ENCODE measurements at regions not wholly inside any gene's neighbourhood (a gene's known extent, or its start where the extent isn't known, plus 50 kb on each side); places are given as distances from the start of the nearest gene placed in this dataset.
A peak's percentile ranks its signal among the peaks of the same experiment; 100 is the strongest.

- Mint-ChIP-seq H3K9me3 (no peaks in the 10 kb centered on the region), H3K4me3 (no peak overlapping the region), H3K27me3 (ENCODE audit: insufficient read depth) (peaks cover 10% of the 10 kb centered on the region), H3K36me3 (ENCODE audit: low read depth) (no peaks in the 10 kb centered on the region), H3K4me1 (ENCODE audit: low read depth) (no peaks in the 10 kb centered on the region), H3K27ac (no peak overlapping the region)
- intact Hi-C loops (cut with micrococcal nuclease) = no loop called here
- no peak for DNase-seq (ENCODE audit: low spot score)
Observed at GRCh38 chr3:102672305-102672704, 237.5 kb downstream of the ZPLD1 start.

- intact Hi-C loops (cut with micrococcal nuclease) = loop anchor here (1.0 kb wide), 1 partner anchor 444 kb away; no protein-coding TSS in a partner anchor
- no peaks in the 10 kb centered on the region for H3K9me3 Mint-ChIP-seq
- H3K4me1 Mint-ChIP-seq (ENCODE audit: low read depth) = no peaks in the 10 kb centered on the region
- no peak overlapping the region for H3K4me3 Mint-ChIP-seq
- no peak overlapping the region for H3K27ac Mint-ChIP-seq
- peaks cover 12% of the 10 kb centered on the region for H3K27me3 Mint-ChIP-seq (ENCODE audit: insufficient read depth)
- H3K36me3 Mint-ChIP-seq (ENCODE audit: low read depth) = no peaks in the 10 kb centered on the region
- peak; percentile 5 for DNase-seq (ENCODE audit: low spot score)
Observed at GRCh38 chr3:102673271-102674115, 238.7 kb downstream of the ZPLD1 start.

GRCh38 chr3:102674284-102674683 is 239.5 kb downstream of the ZPLD1 start:
- no peak overlapping the region for H3K27ac Mint-ChIP-seq
- no peaks in the 10 kb centered on the region for H3K36me3 Mint-ChIP-seq (ENCODE audit: low read depth)
- H3K4me1 Mint-ChIP-seq (ENCODE audit: low read depth) = no peaks in the 10 kb centered on the region
- H3K4me3 Mint-ChIP-seq = no peak overlapping the region
- no peak for DNase-seq (ENCODE audit: low spot score)
- intact Hi-C loops (cut with micrococcal nuclease) = no loop called here
- peaks cover 12% of the 10 kb centered on the region for H3K27me3 Mint-ChIP-seq (ENCODE audit: insufficient read depth)
- no peaks in the 10 kb centered on the region for H3K9me3 Mint-ChIP-seq

GRCh38 chr3:102676424-102676823 is 241.6 kb downstream of the ZPLD1 start:
- intact Hi-C loops (cut with micrococcal nuclease) = no loop called here
- DNase-seq (ENCODE audit: low spot score) = no peak
- H3K4me3 Mint-ChIP-seq = no peak overlapping the region
- peaks cover 12% of the 10 kb centered on the region for H3K27me3 Mint-ChIP-seq (ENCODE audit: insufficient read depth)
- no peaks in the 10 kb centered on the region for H3K9me3 Mint-ChIP-seq
- H3K36me3 Mint-ChIP-seq (ENCODE audit: low read depth) = no peaks in the 10 kb centered on the region
- H3K27ac Mint-ChIP-seq = no peak overlapping the region
- H3K4me1 Mint-ChIP-seq (ENCODE audit: low read depth) = no peaks in the 10 kb centered on the region

- Mint-ChIP-seq H3K27ac (no peak overlapping the region), H3K4me3 (no peak overlapping the region), H3K9me3 (no peaks in the 10 kb centered on the region), H3K4me1 (ENCODE audit: low read depth) (no peaks in the 10 kb centered on the region), H3K36me3 (ENCODE audit: low read depth) (no peaks in the 10 kb centered on the region), H3K27me3 (ENCODE audit: insufficient read depth) (peaks cover 3% of the 10 kb centered on the region)
- intact Hi-C loops (cut with micrococcal nuclease) = no loop called here
- no peak for DNase-seq (ENCODE audit: low spot score)
Observed at GRCh38 chr3:102682741-102683140, 247.9 kb downstream of the ZPLD1 start.

GRCh38 chr3:102686792-102687191 is 252.0 kb downstream of the ZPLD1 start:
- Mint-ChIP-seq H3K4me3 (no peak overlapping the region), H3K27ac (no peak overlapping the region), H3K27me3 (ENCODE audit: insufficient read depth) (peaks cover 2% of the 10 kb centered on the region), H3K4me1 (ENCODE audit: low read depth) (no peaks in the 10 kb centered on the region), H3K9me3 (no peaks in the 10 kb centered on the region), H3K36me3 (ENCODE audit: low read depth) (no peaks in the 10 kb centered on the region)
- intact Hi-C loops (cut with micrococcal nuclease) = no loop called here
- DNase-seq (ENCODE audit: low spot score) = no peak

GRCh38 chr3:102687851-102688555 is 253.2 kb downstream of the ZPLD1 start:
- Mint-ChIP-seq H3K4me1 (ENCODE audit: low read depth) (no peaks in the 10 kb centered on the region), H3K36me3 (ENCODE audit: low read depth) (no peaks in the 10 kb centered on the region), H3K4me3 (no peak overlapping the region), H3K27ac (no peak overlapping the region), H3K27me3 (ENCODE audit: insufficient read depth) (peaks cover under 1% of the 10 kb centered on the region), H3K9me3 (no peaks in the 10 kb centered on the region)
- intact Hi-C loops (cut with micrococcal nuclease) = no loop called here
- DNase-seq (ENCODE audit: low spot score) = no peak

GRCh38 chr3:102688556-102688930 is 253.7 kb downstream of the ZPLD1 start:
- Mint-ChIP-seq H3K36me3 (ENCODE audit: low read depth) (no peaks in the 10 kb centered on the region), H3K9me3 (no peaks in the 10 kb centered on the region), H3K27ac (no peak overlapping the region), H3K4me1 (ENCODE audit: low read depth) (no peaks in the 10 kb centered on the region), H3K27me3 (ENCODE audit: insufficient read depth) (no peaks in the 10 kb centered on the region), H3K4me3 (no peak overlapping the region)
- DNase-seq (ENCODE audit: low spot score) = no peak
- intact Hi-C loops (cut with micrococcal nuclease) = no loop called here

- H3K9me3 Mint-ChIP-seq = no peaks in the 10 kb centered on the region
- no peak overlapping the region for H3K4me3 Mint-ChIP-seq
- no peaks in the 10 kb centered on the region for H3K36me3 Mint-ChIP-seq (ENCODE audit: low read depth)
- no peaks in the 10 kb centered on the region for H3K4me1 Mint-ChIP-seq (ENCODE audit: low read depth)
- intact Hi-C loops (cut with micrococcal nuclease) = no loop called here
- no peak overlapping the region for H3K27ac Mint-ChIP-seq
- DNase-seq (ENCODE audit: low spot score) = no peak
- H3K27me3 Mint-ChIP-seq (ENCODE audit: insufficient read depth) = no peaks in the 10 kb centered on the region
Observed at GRCh38 chr3:102691507-102691906, 256.7 kb downstream of the ZPLD1 start.

- H3K4me1 Mint-ChIP-seq (ENCODE audit: low read depth) = no peaks in the 10 kb centered on the region
- no peak overlapping the region for H3K27ac Mint-ChIP-seq
- no peak overlapping the region for H3K4me3 Mint-ChIP-seq
- no peaks in the 10 kb centered on the region for H3K36me3 Mint-ChIP-seq (ENCODE audit: low read depth)
- H3K27me3 Mint-ChIP-seq (ENCODE audit: insufficient read depth) = peaks cover 2% of the 10 kb centered on the region
- intact Hi-C loops (cut with micrococcal nuclease) = no loop called here
- H3K9me3 Mint-ChIP-seq = no peaks in the 10 kb centered on the region
- DNase-seq (ENCODE audit: low spot score) = no peak
Observed at GRCh38 chr3:102699104-102699818, 264.4 kb downstream of the ZPLD1 start.

- Mint-ChIP-seq H3K4me3 (no peak overlapping the region), H3K9me3 (no peaks in the 10 kb centered on the region), H3K27me3 (ENCODE audit: insufficient read depth) (peaks cover 2% of the 10 kb centered on the region), H3K27ac (no peak overlapping the region), H3K4me1 (ENCODE audit: low read depth) (no peaks in the 10 kb centered on the region), H3K36me3 (ENCODE audit: low read depth) (no peaks in the 10 kb centered on the region)
- intact Hi-C loops (cut with micrococcal nuclease) = no loop called here
- DNase-seq (ENCODE audit: low spot score) = no peak
Observed at GRCh38 chr3:102699819-102700140, 265.0 kb downstream of the ZPLD1 start.

GRCh38 chr3:102712896-102713295 is 278.1 kb downstream of the ZPLD1 start:
- H3K27ac Mint-ChIP-seq = no peak overlapping the region
- H3K4me3 Mint-ChIP-seq = no peak overlapping the region
- peaks cover 10% of the 10 kb centered on the region for H3K27me3 Mint-ChIP-seq (ENCODE audit: insufficient read depth)
- no peak for DNase-seq (ENCODE audit: low spot score)
- no peaks in the 10 kb centered on the region for H3K9me3 Mint-ChIP-seq
- no peaks in the 10 kb centered on the region for H3K4me1 Mint-ChIP-seq (ENCODE audit: low read depth)
- no peaks in the 10 kb centered on the region for H3K36me3 Mint-ChIP-seq (ENCODE audit: low read depth)
- intact Hi-C loops (cut with micrococcal nuclease) = no loop called here

- no peak overlapping the region for H3K4me3 Mint-ChIP-seq
- intact Hi-C loops (cut with micrococcal nuclease) = no loop called here
- H3K4me1 Mint-ChIP-seq (ENCODE audit: low read depth) = no peaks in the 10 kb centered on the region
- peaks cover 10% of the 10 kb centered on the region for H3K27me3 Mint-ChIP-seq (ENCODE audit: insufficient read depth)
- no peak for DNase-seq (ENCODE audit: low spot score)
- H3K36me3 Mint-ChIP-seq (ENCODE audit: low read depth) = no peaks in the 10 kb centered on the region
- no peaks in the 10 kb centered on the region for H3K9me3 Mint-ChIP-seq
- H3K27ac Mint-ChIP-seq = no peak overlapping the region
Observed at GRCh38 chr3:102714567-102714966, 279.8 kb downstream of the ZPLD1 start.
